Ovary (tissue), 7 donors: ENCODE measurements at regions not wholly inside any gene's neighbourhood (a gene's known extent, or its start where the extent isn't known, plus 50 kb on each side); places are given as distances from the start of the nearest gene placed in this dataset.

Experiments used
- DNase-seq, 5 donors: peaks; one replicate each; pipeline ENCODE4 v3.0.0-alpha.2; 2019 to 2020
- H3K27ac ChIP-seq, 2 donors: fragments of 200-600 bp; one replicate each; pipeline versions ENCODE4 v1.5.1 to v1.8.0; 2019 to 2022
- H3K27me3 ChIP-seq: fragments of 200-600 bp; one replicate; pipeline ENCODE4 v1.8.0; 2022
- H3K36me3 ChIP-seq: fragments of 200-600 bp; sonication (generic); one replicate; pipeline ENCODE4 v1.5.1; 2019
- H3K4me1 ChIP-seq: one replicate; pipeline ENCODE4 v1.8.1; 2013; ENCODE audit warnings: mild to moderate bottlenecking, moderate library complexity; ENCODE audit not compliant: insufficient read depth
- H3K4me3 ChIP-seq: fragments of 200-600 bp; sonication (generic); one replicate; pipeline ENCODE4 v1.5.1; 2017
- H3K9me3 ChIP-seq, 2 donors: fragments of 200-600 bp in 1 of 2; sonication (generic) in 1 of 2; one replicate each; pipeline versions ENCODE4 v1.5.1 to v1.8.1; 2013 to 2019; ENCODE audit warnings: mild to moderate bottlenecking in 1 of 2, moderate library complexity in 1 of 2
- EP300 ChIP-seq: sonication (generic); formaldehyde crosslinking; IDR thresholded peaks from one replicate; pipeline ENCODE4 v1.6.1; 2017; ENCODE audit warnings: antibody characterized with exemption
- POLR2A ChIP-seq: fragments of 450-650 bp; IDR thresholded peaks from one replicate; pipeline ENCODE4 v1.6.1; 2017; ENCODE audit warnings: antibody characterized with exemption, mild to moderate bottlenecking, moderate library complexity
- WGBS, 3 donors: extraction: QIAGEN DNeasy Blood & Tissue Kit in 1 of 3; methylation state at CpG; one replicate each; pipeline versions ENCODE4 v1.1.5 to v1.1.7; 2013 to 2017; 5-methylcytosine and 5-hydroxymethylcytosine counted together
- intact Hi-C, 4 donors: fragments of 100-400 bp; cut with DNase I; formaldehyde crosslinking; loops; one replicate each; pipeline versions ENCODE4 v1.11.0 to v1.15.1; 2022 to 2023
- TF ChIP-seq, protein P1 (sequence below), 3 donors: fragments of 450-650 bp in 2 of 3; fragments of 200-600 bp in 1 of 3; IDR thresholded peaks; one replicate each; pipeline versions ENCODE4 v1.5.1 to v1.8.0; 2016 to 2022; ENCODE audit warnings: antibody characterized with exemption in 3 of 3, mild to moderate bottlenecking in 1 of 3
- donor health status: DM: no; HTN: no; CAD: no; lungs with moderate emphysema.
- donor health status: DM: no; HTN: no; CAD: no.
- donor health status: Bipolar disorder and iron deficiency.
- donor health status: DM: no; HTN: no; CAD: no.
- donor health status: DM: yes; HTN: yes; CAD: no.

DNA sequence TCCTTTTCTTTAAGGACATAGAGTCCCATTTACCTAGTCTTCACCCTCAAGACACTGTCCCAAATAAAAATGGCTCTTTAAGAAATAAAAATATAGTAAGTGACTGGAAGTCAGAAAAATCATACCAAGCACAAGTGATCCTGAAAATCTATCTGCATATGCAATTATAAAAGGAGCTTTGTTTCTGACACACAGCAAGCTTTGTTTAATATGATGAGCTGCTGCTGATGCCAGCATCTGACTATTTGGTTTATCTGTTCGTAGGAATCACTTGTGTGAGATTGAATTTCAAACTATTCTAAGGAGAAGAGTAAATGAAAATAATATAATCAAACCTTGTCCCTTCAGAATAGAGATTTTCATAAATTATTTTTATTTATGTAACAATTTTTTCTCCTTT, 332.4 kb downstream of the PCDH7 start:
- DNase-seq, result no peak
- Histone ChIP-seq H3K9me3 (no peaks in the 10 kb centered on the region), H3K36me3 (no peaks in the 10 kb centered on the region), H3K27ac (no peak overlapping the region), H3K4me1 (no peaks in the 10 kb centered on the region), H3K27me3 (no peaks in the 10 kb centered on the region), H3K4me3 (no peak overlapping the region)
- intact Hi-C loops, result no loop called here
- no peak for TF ChIP-seq POLR2A
- TF ChIP-seq, protein P1, sequence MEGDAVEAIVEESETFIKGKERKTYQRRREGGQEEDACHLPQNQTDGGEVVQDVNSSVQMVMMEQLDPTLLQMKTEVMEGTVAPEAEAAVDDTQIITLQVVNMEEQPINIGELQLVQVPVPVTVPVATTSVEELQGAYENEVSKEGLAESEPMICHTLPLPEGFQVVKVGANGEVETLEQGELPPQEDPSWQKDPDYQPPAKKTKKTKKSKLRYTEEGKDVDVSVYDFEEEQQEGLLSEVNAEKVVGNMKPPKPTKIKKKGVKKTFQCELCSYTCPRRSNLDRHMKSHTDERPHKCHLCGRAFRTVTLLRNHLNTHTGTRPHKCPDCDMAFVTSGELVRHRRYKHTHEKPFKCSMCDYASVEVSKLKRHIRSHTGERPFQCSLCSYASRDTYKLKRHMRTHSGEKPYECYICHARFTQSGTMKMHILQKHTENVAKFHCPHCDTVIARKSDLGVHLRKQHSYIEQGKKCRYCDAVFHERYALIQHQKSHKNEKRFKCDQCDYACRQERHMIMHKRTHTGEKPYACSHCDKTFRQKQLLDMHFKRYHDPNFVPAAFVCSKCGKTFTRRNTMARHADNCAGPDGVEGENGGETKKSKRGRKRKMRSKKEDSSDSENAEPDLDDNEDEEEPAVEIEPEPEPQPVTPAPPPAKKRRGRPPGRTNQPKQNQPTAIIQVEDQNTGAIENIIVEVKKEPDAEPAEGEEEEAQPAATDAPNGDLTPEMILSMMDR (IDR thresholded peaks at IDR 0.05), result no peak
- TF ChIP-seq EP300, result no peak
- 74 to 89% (median 74%) methylated on average over 1 of the region's 1 CpG for WGBS, 3 donors

DNA sequence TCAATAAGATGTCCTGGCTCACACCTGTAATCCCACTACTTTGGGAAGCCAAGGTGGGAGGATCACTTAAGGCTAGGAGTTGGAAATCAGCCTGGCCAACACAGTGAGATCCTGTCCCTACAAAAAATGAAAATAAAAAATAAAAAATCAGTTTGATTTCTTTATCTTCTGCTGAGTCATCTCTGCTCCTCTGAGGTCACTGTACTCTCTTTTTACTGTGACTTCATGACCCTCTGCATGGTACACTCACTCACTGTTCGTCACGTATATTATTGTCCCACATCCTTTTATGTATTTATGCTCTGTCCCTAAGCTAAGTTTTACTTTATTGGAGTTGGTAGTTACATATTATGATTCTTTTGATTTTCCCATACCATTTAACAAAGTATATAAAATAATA, 333.3 kb downstream of the PCDH7 start:
- no peak overlapping the region for H3K27ac ChIP-seq
- H3K27me3 ChIP-seq, result no peaks in the 10 kb centered on the region
- intact Hi-C loops, result no loop called here
- no peaks in the 10 kb centered on the region for H3K9me3 ChIP-seq
- H3K36me3 ChIP-seq, result no peaks in the 10 kb centered on the region
- DNase-seq, result no peak
- TF ChIP-seq, protein P1 (IDR thresholded peaks at IDR 0.05), result no peak
- TF ChIP-seq POLR2A (no peak), EP300 (no peak)
- H3K4me1 ChIP-seq, result no peaks in the 10 kb centered on the region
- H3K4me3 ChIP-seq, result no peak overlapping the region
- 89 to 93% (median 92%) methylated on average over 2 of the region's 2 CpGs for WGBS, 3 donors

DNA sequence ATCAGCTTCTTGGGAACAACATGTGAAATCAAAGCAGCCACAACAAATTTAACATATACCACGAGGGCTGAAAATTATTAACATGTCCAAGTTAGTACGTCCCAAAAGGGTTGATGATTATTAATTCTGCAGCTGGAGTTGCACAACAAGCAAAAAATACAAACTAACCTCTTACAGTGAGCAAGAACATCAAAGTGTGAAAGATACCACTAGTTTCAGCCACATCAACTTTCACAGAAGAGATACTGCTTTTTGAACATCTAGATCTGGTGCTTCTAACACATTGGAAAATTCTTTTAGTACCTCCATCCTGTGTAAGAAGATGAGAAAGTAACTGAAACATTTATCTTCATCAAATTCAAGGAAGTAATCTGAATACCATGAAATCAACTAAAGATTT, 334.1 kb downstream of the PCDH7 start:
- no peaks in the 10 kb centered on the region for H3K9me3 ChIP-seq
- no peaks in the 10 kb centered on the region for H3K27me3 ChIP-seq
- H3K36me3 ChIP-seq, result no peaks in the 10 kb centered on the region
- WGBS, 3 donors, result 63 to 79% (median 69%) methylated on average over 2 of the region's 2 CpGs
- H3K4me1 ChIP-seq, result no peaks in the 10 kb centered on the region
- TF ChIP-seq EP300 (no peak), POLR2A (no peak)
- TF ChIP-seq, protein P1 (IDR thresholded peaks at IDR 0.05), result no peak
- intact Hi-C loops, result no loop called here
- no peak overlapping the region for H3K4me3 ChIP-seq
- H3K27ac ChIP-seq, result no peak overlapping the region
- DNase-seq, result no peak

DNA sequence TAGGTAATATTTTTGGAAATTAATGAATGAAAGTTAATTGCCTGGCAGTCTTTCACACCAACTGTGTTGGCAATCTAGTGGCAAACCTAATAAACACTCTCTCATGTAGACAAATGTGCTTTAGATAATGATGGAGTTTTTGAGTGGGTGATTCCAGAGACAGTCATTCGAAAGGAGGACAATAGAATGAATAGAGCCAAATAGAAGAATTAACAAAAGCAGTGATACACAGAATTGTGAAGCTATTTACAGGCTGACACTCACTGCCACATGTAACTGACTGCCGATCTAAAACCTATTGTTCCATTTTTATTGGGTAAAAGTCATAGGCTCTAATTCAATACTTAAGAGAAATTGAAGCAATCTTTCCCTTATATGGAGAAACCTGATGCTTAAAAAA, 338.5 kb downstream of the PCDH7 start:
- H3K4me1 ChIP-seq, result no peaks in the 10 kb centered on the region
- no peaks in the 10 kb centered on the region for H3K36me3 ChIP-seq
- intact Hi-C loops, result no loop called here
- DNase-seq, result no peak
- TF ChIP-seq POLR2A, result no peak
- no peak for TF ChIP-seq EP300
- TF ChIP-seq, protein P1 (IDR thresholded peaks at IDR 0.05), result no peak
- H3K27me3 ChIP-seq, result no peaks in the 10 kb centered on the region
- H3K27ac ChIP-seq, result no peak overlapping the region
- no peaks in the 10 kb centered on the region for H3K9me3 ChIP-seq
- WGBS, 3 donors, result 91 to 95% (median 93%) methylated on average over 2 of the region's 2 CpGs
- no peak overlapping the region for H3K4me3 ChIP-seq
